HG02763 (cell line): ENCODE measurements at regions not wholly inside any gene's neighbourhood (a gene's known extent, or its start where the extent isn't known, plus 50 kb on each side); places are given as distances from the start of the nearest gene placed in this dataset.

Experiments
- ATAC-seq: cut with Tn5 transposase; IDR thresholded peaks from one replicate; pipeline ENCODE4 v1.9.1; 2021; ENCODE audit warnings: mild to moderate bottlenecking, moderate library complexity; ENCODE audit not compliant: unreplicated experiment

GRCh38 chr5:33235304-33235703, 205.5 kb upstream of the TARS1 start:
- no peak for ATAC-seq

- no peak for ATAC-seq
Measured at GRCh38 chr5:33235824-33236223, 204.9 kb upstream of the TARS1 start.

GRCh38 chr5:33237471-33237870, 203.3 kb upstream of the TARS1 start:
- no peak for ATAC-seq

- no peak for ATAC-seq
Measured at GRCh38 chr5:33238826-33239695, 201.7 kb upstream of the TARS1 start.

- ATAC-seq, result no peak
Measured at GRCh38 chr5:33240558-33240957, 200.2 kb upstream of the TARS1 start.

- no peak for ATAC-seq
Measured at GRCh38 chr5:33241802-33242201, 199.0 kb upstream of the TARS1 start.

- ATAC-seq, result no peak
Measured at GRCh38 chr5:33242277-33242676, 198.5 kb upstream of the TARS1 start.

- no peak for ATAC-seq
Measured at GRCh38 chr5:33244441-33245150, 196.2 kb upstream of the TARS1 start.

GRCh38 chr5:33254579-33254978, 186.2 kb upstream of the TARS1 start:
- ATAC-seq, result no peak

GRCh38 chr5:33257807-33258429, 182.8 kb upstream of the TARS1 start:
- no peak for ATAC-seq

GRCh38 chr5:33258553-33258952, 182.2 kb upstream of the TARS1 start:
- ATAC-seq, result no peak

- ATAC-seq, result no peak
Measured at GRCh38 chr5:33260098-33260497, 180.7 kb upstream of the TARS1 start.

GRCh38 chr5:33261305-33261704, 179.5 kb upstream of the TARS1 start:
- no peak for ATAC-seq

GRCh38 chr5:33261747-33262146, 179.0 kb upstream of the TARS1 start:
- no peak for ATAC-seq

- no peak for ATAC-seq
Measured at GRCh38 chr5:33267801-33268200, 173.0 kb upstream of the TARS1 start.

GRCh38 chr5:33268374-33268773, 172.4 kb upstream of the TARS1 start:
- ATAC-seq, result no peak

- ATAC-seq, result no peak
Measured at GRCh38 chr5:33270671-33271070, 170.1 kb upstream of the TARS1 start.

- ATAC-seq, result no peak
Measured at GRCh38 chr5:33271606-33272005, 169.2 kb upstream of the TARS1 start.

- ATAC-seq, result no peak
Measured at GRCh38 chr5:33272288-33272687, 168.5 kb upstream of the TARS1 start.

- no peak for ATAC-seq
Measured at GRCh38 chr5:33273985-33274384, 166.8 kb upstream of the TARS1 start.

- no peak for ATAC-seq
Measured at GRCh38 chr5:33275391-33275790, 165.4 kb upstream of the TARS1 start.
